ENCODE measurements at regions not wholly inside any gene's neighbourhood (a gene's known extent, or its start where the extent isn't known, plus 50 kb on each side); places are given as distances from the start of the nearest gene placed in this dataset.
A peak's percentile ranks its signal among the peaks of the same experiment; 100 is the strongest.

DNA sequence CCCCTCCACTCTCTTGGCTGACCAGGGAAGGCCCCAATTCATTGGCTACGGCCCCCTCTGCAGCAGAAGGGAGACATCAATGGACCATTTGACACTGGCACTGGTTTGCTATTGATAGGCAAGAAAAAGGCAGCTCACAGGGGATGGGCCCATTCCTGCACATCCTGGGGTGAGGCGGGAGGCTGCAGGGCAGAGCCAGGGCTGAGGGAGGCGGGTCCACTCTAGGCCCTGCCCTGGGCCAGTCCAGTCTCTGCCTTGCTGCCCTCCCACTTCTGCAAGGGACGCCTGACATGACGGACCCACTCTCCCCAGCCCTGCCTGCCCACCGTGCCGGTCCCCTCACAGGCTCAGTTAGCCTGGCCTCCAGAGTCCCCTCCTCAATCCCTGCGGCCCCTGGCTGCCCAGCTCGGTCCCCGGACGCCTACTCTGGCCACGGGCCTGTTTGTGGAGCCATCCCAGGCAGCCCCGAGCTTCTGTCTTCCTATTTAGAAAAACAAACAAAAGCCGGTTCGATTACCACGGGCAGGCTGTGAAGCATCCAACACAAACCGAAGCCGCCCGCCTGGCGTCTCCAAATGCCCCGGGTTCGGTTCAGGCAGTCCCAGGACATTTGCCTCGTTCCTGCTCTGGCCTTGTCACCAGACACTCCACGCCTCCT is 160.7 kb downstream of the IRX5 start (continued):
- TF ChIP-seq MAZ (CRISPR knock-in tag; conservative IDR thresholded peaks at IDR 0.05 in 1 of 2, IDR thresholded peaks at IDR 0.05 in 1 of 2): no peak

DNA sequence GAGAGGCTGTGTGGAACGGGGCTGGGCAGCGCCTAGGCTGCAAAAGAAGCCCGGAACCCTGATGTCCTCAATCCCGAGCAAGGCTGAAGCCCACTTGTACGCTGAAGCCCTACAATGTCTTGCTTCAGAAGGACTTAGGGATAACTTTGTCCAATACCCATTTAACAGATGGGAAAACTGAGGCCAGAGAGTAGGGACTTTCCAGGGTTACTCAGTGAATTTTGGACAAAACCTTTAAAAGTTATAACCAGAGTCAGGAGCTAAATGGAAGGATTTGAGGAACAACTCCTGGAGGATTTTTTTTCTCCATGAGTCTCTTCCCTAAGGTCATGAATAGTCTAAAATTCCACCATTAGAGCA is 161.2 kb downstream of the IRX5 start:
- WGBS (ENCODE audit: insufficient coverage, low coverage, missing lambda C conversion rate): 0% methylated on average over 5 of the region's 5 CpGs
- no peak for DNase-seq (ENCODE audit: extremely low read depth in 1 of 4, low spot score in 3 of 4)
- Histone ChIP-seq H3K4me1 (replicated peaks in 1 of 2; ENCODE audit: control insufficient read depth in 2 of 2, insufficient read depth in 2 of 2, low read length in 2 of 2) (peaks cover 0 to 4% of the 10 kb centered on the region in 2 experiments; a peak in 1 of 5 replicates), H4K20me1 (replicated peaks; ENCODE audit: control insufficient read depth, insufficient read depth, low read length) (no peaks in the 10 kb centered on the region), H3K9me3 (replicated peaks; ENCODE audit: control insufficient read depth, insufficient read depth, low read depth, low read length) (no peaks in the 10 kb centered on the region), H2AFZ (ENCODE audit: low read depth, low read length) (no peak overlapping the region), H3K9ac (ENCODE audit: insufficient read depth in 1 of 2, low read depth in 2 of 2, low read length in 2 of 2) (no peak overlapping the region), H3K36me3 (ENCODE audit: control insufficient read depth, insufficient read depth, low read length) (no peaks in the 10 kb centered on the region), H3K4me3 (no peak overlapping the region), H3K79me2 (ENCODE audit: control insufficient read depth, insufficient read depth, low read length) (no peaks in the 10 kb centered on the region), H3K27ac (ENCODE audit: extremely low read depth, low read depth, low read length) (no peak overlapping the region), H3K4me2 (ENCODE audit: insufficient read depth, low read length) (no peak overlapping the region), H3K27me3 (ENCODE audit: control insufficient read depth in 2 of 2, insufficient read depth in 2 of 2, low read length in 2 of 2) (peaks cover 0 to 11% of the 10 kb centered on the region in 2 experiments; a peak in 3 of 5 replicates), H3K9me1 (ENCODE audit: control insufficient read depth, insufficient read depth, low read length) (no peaks in the 10 kb centered on the region)
- in situ Hi-C loops (cut with MboI) (no loop called here), intact Hi-C loops (cut with micrococcal nuclease) (no loop called here)
- ATAC-seq: no peak
- POLR2A ChIA-PET: interaction anchor here (0.6 kb wide), 1 partner anchor 13 kb away, joined by 3 read pairs; no protein-coding TSS in a partner anchor
- TF ChIP-seq RBM25 (IDR thresholded peaks at IDR 0.05; ENCODE audit: low read depth, low read length, severe bottlenecking) (peak; percentile 85), BCOR (IDR thresholded peaks at IDR 0.05) (peak; percentile 22; the same call in 1 of the 2 replicates), NR1H2 (CRISPR knock-in tag; IDR thresholded peaks at IDR 0.05) (no peak), FOXJ3 (CRISPR knock-in tag; IDR thresholded peaks at IDR 0.05) (no peak)
- CTCF ChIA-PET (ENCODE audit: low intra/inter-chr PET ratio): no interaction called here
- BruUV-seq (replicated peaks): no TSS peak
- no peak for FAIRE-seq

All from K562 (cell line).